ENCODE measurements at regions not wholly inside any gene's neighbourhood (a gene's known extent, or its start where the extent isn't known, plus 50 kb on each side); places are given as distances from the start of the nearest gene placed in this dataset.

DNA sequence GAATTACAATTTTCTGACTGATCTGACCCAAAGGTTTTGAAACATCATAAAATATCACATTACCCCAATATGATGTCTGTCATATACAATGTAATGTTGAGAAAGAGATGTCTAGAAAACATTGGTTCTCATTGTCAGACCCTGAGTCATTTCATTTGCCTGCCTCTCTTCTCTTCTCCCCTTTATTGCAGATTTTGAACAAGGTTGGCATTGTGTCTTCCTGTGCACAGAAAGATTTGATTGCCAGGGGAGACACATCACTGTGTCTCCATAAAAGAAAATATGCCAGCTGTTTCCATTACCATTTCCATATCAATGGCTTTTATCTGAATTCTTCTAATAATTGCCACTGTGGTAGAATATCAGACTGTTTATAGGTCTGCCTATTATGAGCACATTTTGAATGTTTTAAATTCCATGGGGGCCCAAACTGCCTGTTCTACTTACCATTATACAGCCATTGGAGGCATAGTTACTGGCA lies 65.6 kb downstream of the IFI44 start:
- no peaks in the 10 kb centered on the region for H3K79me2 ChIP-seq (replicated peaks; ENCODE audit: insufficient read depth, low read length)
- no peak overlapping the region for H2AFZ ChIP-seq (ENCODE audit: low read depth, low read length)
- H3K9ac ChIP-seq (ENCODE audit: low read length) = no peak overlapping the region
- no peaks in the 10 kb centered on the region for H3K9me3 ChIP-seq (ENCODE audit: low read length)
- H3F3A ChIP-seq (ENCODE audit: insufficient read depth, low read length, poor library complexity, severe bottlenecking) = no peaks in the 10 kb centered on the region
- H3K4me3 ChIP-seq (ENCODE audit: low read length) = no peak overlapping the region
- H3K9me2 ChIP-seq (ENCODE audit: insufficient read depth, low read length) = no peaks in the 10 kb centered on the region
- no peaks in the 10 kb centered on the region for H3K27me3 ChIP-seq (ENCODE audit: insufficient read depth, low read depth, low read length)
- no peak overlapping the region for H3K4me2 ChIP-seq (ENCODE audit: low read length)
- H4K20me1 ChIP-seq (ENCODE audit: insufficient read depth) = no peaks in the 10 kb centered on the region
- TF ChIP-seq EP300 (conservative IDR thresholded peaks at IDR 0.05; ENCODE audit: poor library complexity, severe bottlenecking) (peak; percentile 36), SMC3 (conservative IDR thresholded peaks at IDR 0.05; ENCODE audit: poor library complexity) (no peak)
- H3K27ac ChIP-seq (ENCODE audit: low read length) = no peak overlapping the region
- no peaks in the 10 kb centered on the region for H3K36me3 ChIP-seq (ENCODE audit: insufficient read depth, low read length)

DNA sequence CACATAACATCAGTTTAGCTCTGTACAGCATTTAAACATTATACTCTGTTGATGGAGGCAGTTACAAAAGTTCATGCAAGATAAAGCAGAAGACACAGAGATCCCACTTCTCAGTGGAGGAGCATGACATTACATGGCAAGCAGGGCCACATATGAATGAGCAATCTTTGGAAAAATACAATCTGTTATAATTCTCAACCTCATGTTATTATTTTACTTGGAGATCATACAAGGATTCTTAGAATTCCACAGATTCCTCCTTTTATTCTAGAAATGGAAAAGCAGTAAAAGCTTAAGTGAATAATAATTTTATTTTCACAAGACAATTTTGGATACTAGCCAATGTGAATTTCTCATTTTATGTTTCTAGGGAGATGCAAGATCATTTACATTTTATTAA lies 66.6 kb downstream of the IFI44 start:
- Histone ChIP-seq H3K9me3 (ENCODE audit: low read length) (no peaks in the 10 kb centered on the region), H3K9ac (ENCODE audit: low read length) (no peak overlapping the region), H3K9me2 (ENCODE audit: insufficient read depth, low read length) (no peaks in the 10 kb centered on the region), H3F3A (ENCODE audit: insufficient read depth, low read length, poor library complexity, severe bottlenecking) (no peaks in the 10 kb centered on the region), H3K4me3 (ENCODE audit: low read length) (no peak overlapping the region), H3K4me2 (ENCODE audit: low read length) (no peak overlapping the region), H4K20me1 (ENCODE audit: insufficient read depth) (no peaks in the 10 kb centered on the region), H3K27me3 (ENCODE audit: insufficient read depth, low read depth, low read length) (no peaks in the 10 kb centered on the region), H3K79me2 (replicated peaks; ENCODE audit: insufficient read depth, low read length) (no peaks in the 10 kb centered on the region), H3K36me3 (ENCODE audit: insufficient read depth, low read length) (no peaks in the 10 kb centered on the region), H3K27ac (ENCODE audit: low read length) (no peak overlapping the region), H2AFZ (ENCODE audit: low read depth, low read length) (no peak overlapping the region)
- TF ChIP-seq POLR2AphosphoS5 (IDR thresholded peaks at IDR 0.05) = no peak
- no peak for TF ChIP-seq EP300 (conservative IDR thresholded peaks at IDR 0.05; ENCODE audit: poor library complexity, severe bottlenecking)
- no peak for TF ChIP-seq TAF1 (IDR thresholded peaks at IDR 0.05; ENCODE audit: low read depth)
- no peak for TF ChIP-seq CTCF (IDR thresholded peaks at IDR 0.05; ENCODE audit: poor library complexity, severe bottlenecking)
- TF ChIP-seq RAD21 (conservative IDR thresholded peaks at IDR 0.05) = no peak
- no peak for TF ChIP-seq MXI1 (conservative IDR thresholded peaks at IDR 0.05; ENCODE audit: poor library complexity, severe bottlenecking)
- TF ChIP-seq, protein P1, sequence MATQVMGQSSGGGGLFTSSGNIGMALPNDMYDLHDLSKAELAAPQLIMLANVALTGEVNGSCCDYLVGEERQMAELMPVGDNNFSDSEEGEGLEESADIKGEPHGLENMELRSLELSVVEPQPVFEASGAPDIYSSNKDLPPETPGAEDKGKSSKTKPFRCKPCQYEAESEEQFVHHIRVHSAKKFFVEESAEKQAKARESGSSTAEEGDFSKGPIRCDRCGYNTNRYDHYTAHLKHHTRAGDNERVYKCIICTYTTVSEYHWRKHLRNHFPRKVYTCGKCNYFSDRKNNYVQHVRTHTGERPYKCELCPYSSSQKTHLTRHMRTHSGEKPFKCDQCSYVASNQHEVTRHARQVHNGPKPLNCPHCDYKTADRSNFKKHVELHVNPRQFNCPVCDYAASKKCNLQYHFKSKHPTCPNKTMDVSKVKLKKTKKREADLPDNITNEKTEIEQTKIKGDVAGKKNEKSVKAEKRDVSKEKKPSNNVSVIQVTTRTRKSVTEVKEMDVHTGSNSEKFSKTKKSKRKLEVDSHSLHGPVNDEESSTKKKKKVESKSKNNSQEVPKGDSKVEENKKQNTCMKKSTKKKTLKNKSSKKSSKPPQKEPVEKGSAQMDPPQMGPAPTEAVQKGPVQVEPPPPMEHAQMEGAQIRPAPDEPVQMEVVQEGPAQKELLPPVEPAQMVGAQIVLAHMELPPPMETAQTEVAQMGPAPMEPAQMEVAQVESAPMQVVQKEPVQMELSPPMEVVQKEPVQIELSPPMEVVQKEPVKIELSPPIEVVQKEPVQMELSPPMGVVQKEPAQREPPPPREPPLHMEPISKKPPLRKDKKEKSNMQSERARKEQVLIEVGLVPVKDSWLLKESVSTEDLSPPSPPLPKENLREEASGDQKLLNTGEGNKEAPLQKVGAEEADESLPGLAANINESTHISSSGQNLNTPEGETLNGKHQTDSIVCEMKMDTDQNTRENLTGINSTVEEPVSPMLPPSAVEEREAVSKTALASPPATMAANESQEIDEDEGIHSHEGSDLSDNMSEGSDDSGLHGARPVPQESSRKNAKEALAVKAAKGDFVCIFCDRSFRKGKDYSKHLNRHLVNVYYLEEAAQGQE (IDR thresholded peaks at IDR 0.05; ENCODE audit: borderline replicate concordance) = no peak
- no peak for TF ChIP-seq SMC3 (conservative IDR thresholded peaks at IDR 0.05; ENCODE audit: poor library complexity)
- no peak for TF ChIP-seq EZH2 (IDR thresholded peaks at IDR 0.05; ENCODE audit: borderline replicate concordance, insufficient read depth, low read length, poor library complexity, severe bottlenecking)

DNA sequence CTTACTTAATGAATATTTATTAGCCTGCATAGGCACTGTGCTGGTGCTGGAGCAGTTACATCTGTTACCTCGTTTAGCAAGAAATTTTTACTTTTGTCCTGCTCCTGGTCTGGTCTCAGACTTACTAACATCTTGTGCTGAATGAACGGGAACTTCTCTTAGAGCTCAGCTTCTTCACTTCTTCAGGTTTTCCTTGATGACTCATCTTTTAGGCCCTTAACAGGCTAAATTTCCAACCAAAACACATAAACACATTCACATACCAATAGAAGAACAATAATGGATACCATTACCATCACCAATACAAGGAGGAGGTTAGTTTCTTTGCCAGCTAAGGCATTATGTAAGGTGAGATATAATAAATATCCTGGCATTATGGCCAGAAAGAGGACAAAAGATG lies 68.9 kb downstream of the IFI44 start:
- H3K36me3 ChIP-seq (ENCODE audit: insufficient read depth, low read length) = no peaks in the 10 kb centered on the region
- TF ChIP-seq, protein P1 (IDR thresholded peaks at IDR 0.05; ENCODE audit: borderline replicate concordance) = no peak
- no peaks in the 10 kb centered on the region for H3K79me2 ChIP-seq (replicated peaks; ENCODE audit: insufficient read depth, low read length)

More for the DNA sequence above, 68.9 kb downstream of the IFI44 start:
- H3K9me2 ChIP-seq (ENCODE audit: insufficient read depth, low read length) = no peaks in the 10 kb centered on the region
- H3K9ac ChIP-seq (ENCODE audit: low read length) = no peak overlapping the region
- H3K4me2 ChIP-seq (ENCODE audit: low read length) = no peak overlapping the region
- H4K20me1 ChIP-seq (ENCODE audit: insufficient read depth) = no peaks in the 10 kb centered on the region
- no peaks in the 10 kb centered on the region for H3F3A ChIP-seq (ENCODE audit: insufficient read depth, low read length, poor library complexity, severe bottlenecking)
- H3K27ac ChIP-seq (ENCODE audit: low read length) = no peak overlapping the region
- H3K27me3 ChIP-seq (ENCODE audit: insufficient read depth, low read depth, low read length) = no peaks in the 10 kb centered on the region
- H2AFZ ChIP-seq (ENCODE audit: low read depth, low read length) = no peak overlapping the region
- H3K9me3 ChIP-seq (ENCODE audit: low read length) = no peaks in the 10 kb centered on the region
- no peak overlapping the region for H3K4me3 ChIP-seq (ENCODE audit: low read length)
